Cardiac fibroblast (primary cell): ENCODE measurements at regions not wholly inside any gene's neighbourhood (a gene's known extent, or its start where the extent isn't known, plus 50 kb on each side); places are given as distances from the start of the nearest gene placed in this dataset.

ENCODE experiments used
- DNase-seq, 2 donors: peaks; one replicate each; pipeline versions ENCODE4 v3.0.0 to v3.0.0-alpha.2; 2010; ENCODE audit warnings: low read depth in 2 of 2
- H3K4me3 ChIP-seq, 2 donors: replicated peaks in 1 of 2; 1 replicate in 1 of 2; 2 replicates in 1 of 2; pipeline ENCODE4 v1.5.1; 2011; ENCODE audit warnings: low read depth in 2 of 2, low read length in 2 of 2, mild to moderate bottlenecking in 2 of 2, moderate library complexity in 1 of 2
- TF ChIP-seq, protein P1 (sequence below): IDR thresholded peaks from one replicate; pipeline ENCODE4 v1.5.1; 2011; ENCODE audit warnings: low read depth, mild to moderate bottlenecking, low read length, inconsistent platforms

DNA sequence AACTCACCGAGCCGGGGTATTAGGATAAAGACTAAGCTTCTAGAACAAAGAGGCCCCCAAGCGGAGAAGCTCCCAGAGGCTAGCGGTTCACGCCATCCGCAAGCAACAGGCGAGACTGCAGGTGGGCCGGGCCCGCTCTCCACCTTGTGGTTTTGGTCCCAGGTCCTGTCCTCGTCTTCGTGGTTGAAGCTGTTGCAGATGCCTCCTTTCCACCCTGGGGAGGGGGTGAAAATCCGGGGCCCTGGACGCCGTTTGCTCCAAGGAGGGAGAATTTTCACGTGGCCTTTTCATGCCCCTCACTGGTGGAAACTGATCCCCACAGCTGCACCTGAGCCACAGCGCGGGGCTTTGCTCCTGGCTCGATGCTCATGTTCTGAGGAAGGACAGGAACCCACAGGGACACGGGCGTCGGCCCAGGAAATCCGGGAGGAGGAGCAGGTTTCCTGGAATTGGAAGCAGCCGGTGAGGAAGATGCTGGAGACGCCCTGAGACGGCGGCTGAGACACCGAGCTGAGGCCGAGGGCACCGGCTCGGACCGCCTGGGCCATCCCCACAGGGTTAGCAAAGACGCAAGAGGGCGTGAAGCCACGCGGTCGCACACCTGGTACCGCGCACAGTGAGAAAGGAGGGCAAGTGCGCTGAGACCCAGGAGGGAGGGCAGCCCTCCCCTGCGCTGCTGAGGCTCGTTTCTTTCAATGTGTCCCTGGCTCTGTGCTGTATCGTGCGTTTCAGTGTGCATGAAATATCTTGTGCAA, 54.7 kb upstream of the SALL3 start:
- no peak for DNase-seq
- H3K4me3 ChIP-seq: no peak overlapping the region
- TF ChIP-seq, protein P1, sequence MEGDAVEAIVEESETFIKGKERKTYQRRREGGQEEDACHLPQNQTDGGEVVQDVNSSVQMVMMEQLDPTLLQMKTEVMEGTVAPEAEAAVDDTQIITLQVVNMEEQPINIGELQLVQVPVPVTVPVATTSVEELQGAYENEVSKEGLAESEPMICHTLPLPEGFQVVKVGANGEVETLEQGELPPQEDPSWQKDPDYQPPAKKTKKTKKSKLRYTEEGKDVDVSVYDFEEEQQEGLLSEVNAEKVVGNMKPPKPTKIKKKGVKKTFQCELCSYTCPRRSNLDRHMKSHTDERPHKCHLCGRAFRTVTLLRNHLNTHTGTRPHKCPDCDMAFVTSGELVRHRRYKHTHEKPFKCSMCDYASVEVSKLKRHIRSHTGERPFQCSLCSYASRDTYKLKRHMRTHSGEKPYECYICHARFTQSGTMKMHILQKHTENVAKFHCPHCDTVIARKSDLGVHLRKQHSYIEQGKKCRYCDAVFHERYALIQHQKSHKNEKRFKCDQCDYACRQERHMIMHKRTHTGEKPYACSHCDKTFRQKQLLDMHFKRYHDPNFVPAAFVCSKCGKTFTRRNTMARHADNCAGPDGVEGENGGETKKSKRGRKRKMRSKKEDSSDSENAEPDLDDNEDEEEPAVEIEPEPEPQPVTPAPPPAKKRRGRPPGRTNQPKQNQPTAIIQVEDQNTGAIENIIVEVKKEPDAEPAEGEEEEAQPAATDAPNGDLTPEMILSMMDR: no peak

DNA sequence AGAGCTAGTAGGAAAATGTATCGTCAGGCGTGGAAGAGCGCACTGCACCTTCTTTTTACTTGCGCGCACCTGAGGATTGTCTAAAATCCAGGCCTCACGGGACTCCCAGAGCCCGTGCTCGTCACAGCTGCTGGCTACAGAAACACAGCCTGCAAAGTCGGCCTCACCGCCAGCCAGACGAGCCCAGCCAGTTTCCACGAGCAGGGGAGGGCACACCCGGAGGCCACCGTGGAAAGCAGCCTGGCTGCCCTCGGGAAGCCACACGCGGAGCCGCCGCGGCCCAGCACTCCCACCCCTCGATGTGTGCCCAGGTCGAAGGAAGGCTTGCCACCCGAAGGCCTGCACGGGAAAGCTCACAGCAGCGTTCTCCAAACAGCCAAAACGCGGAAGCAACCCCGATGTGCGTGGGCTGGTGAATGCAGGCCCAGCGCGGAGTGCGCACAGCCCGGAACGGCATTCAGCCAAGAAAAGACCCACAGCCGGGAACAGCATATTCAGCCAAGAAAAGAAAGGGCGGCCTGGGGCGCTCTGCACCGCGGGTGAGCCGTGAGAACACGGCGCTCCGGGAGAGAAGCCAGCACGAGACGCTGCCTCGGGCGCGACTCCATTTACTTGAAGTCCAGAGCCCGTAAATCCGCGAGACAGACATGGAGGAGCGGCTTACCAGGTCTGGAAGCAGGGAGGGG, 53.9 kb upstream of the SALL3 start:
- DNase-seq: no peak
- TF ChIP-seq, protein P1: no peak
- H3K4me3 ChIP-seq: no peak overlapping the region

- no peak for DNase-seq
- H3K4me3 ChIP-seq: no peak overlapping the region
- TF ChIP-seq, protein P1: no peak
Measured at GRCh38 chr18:78926243-78926615, 53.4 kb upstream of the SALL3 start.

GRCh38 chr18:78927156-78927555, 52.5 kb upstream of the SALL3 start:
- H3K4me3 ChIP-seq: no peak overlapping the region
- no peak for DNase-seq
- TF ChIP-seq, protein P1: no peak

DNA sequence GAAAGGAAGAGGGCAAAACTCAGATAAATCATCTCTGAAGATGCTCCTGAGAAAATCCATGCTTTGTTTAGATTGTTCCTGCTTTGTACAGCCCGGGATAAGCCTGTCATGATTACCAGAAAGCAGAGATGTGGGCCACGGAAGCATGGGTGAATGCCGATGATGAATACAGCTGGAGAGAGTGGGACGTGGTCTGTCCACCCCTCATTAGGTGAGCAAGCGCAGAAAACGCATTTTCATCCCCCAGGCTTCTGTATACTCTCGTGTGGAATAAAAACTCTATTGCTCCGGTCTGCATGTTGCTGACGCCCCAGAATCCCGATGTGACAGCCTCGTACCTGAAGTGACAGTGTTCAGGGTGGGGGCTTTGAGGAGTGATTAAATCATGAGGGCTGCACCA, 52.0 kb upstream of the SALL3 start:
- no peak overlapping the region for H3K4me3 ChIP-seq
- DNase-seq: no peak
- TF ChIP-seq, protein P1: no peak

GRCh38 chr18:78928076-78928475, 51.5 kb upstream of the SALL3 start:
- DNase-seq: no peak
- no peak overlapping the region for H3K4me3 ChIP-seq
- TF ChIP-seq, protein P1: no peak
